ENCODE measurements at regions not wholly inside any gene's neighbourhood (a gene's known extent, or its start where the extent isn't known, plus 50 kb on each side); places are given as distances from the start of the nearest gene placed in this dataset.

DNA sequence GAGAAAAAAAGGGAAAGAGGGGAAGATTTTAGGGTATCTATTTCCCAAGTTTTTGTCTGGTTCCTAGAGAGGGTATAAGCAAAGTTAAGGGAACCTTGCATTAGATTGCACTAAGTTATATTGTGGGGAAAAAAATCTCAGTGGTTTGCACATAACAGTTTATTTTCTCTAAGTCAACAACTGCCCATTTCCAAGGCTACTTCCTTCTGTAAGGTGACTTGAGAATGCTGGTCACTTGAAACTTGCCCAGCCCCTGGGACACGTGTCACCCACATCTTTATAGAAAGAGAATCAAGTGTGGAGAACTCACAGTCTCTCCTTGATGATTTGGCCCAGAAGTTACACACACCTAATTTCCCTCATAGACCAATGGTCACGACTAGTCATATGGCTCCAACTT lies 488.6 kb upstream of the PODXL start:
- TF ChIP-seq, protein P1, sequence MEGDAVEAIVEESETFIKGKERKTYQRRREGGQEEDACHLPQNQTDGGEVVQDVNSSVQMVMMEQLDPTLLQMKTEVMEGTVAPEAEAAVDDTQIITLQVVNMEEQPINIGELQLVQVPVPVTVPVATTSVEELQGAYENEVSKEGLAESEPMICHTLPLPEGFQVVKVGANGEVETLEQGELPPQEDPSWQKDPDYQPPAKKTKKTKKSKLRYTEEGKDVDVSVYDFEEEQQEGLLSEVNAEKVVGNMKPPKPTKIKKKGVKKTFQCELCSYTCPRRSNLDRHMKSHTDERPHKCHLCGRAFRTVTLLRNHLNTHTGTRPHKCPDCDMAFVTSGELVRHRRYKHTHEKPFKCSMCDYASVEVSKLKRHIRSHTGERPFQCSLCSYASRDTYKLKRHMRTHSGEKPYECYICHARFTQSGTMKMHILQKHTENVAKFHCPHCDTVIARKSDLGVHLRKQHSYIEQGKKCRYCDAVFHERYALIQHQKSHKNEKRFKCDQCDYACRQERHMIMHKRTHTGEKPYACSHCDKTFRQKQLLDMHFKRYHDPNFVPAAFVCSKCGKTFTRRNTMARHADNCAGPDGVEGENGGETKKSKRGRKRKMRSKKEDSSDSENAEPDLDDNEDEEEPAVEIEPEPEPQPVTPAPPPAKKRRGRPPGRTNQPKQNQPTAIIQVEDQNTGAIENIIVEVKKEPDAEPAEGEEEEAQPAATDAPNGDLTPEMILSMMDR (IDR thresholded peaks at IDR 0.05) = no peak

DNA sequence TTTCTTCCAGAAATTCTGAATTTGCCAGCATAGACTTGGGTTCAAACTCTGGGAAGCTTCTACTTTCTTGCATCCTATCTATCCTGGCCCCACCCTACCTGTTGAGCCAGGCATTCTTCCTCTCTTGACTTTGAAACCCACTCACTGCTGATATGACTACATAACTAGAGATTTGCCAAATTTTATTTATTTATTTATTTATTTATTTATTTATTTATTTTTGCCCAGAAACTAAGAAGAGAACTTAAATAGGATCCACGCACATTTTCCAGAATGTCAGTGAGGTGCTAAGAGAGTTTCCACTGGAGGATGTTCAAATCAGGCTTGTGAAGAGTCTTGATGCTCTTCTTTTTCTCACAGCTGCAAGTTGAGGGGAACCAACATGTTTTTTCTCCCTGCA lies 487.8 kb upstream of the PODXL start:
- TF ChIP-seq, protein P1 (IDR thresholded peaks at IDR 0.05) = no peak

DNA sequence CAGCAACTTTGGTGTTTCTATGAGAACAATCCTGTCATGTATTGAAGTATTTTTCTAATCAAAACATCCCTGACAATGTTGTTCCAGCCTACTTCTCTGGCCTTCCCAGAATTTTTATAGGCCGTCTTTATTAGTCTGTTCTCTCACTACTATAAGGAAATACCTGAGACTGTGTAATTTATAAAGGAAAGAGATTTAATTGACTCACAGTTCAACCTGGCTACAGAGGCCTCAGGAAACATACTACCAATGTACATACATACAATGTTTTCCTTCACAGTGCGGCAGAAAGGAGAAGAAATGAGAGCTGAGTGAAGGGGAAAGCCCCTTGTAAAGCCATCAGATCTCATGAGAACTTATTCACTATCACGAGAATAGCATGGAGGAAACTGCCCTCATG lies 484.7 kb upstream of the PODXL start:
- TF ChIP-seq, protein P1 (IDR thresholded peaks at IDR 0.05) = no peak

DNA sequence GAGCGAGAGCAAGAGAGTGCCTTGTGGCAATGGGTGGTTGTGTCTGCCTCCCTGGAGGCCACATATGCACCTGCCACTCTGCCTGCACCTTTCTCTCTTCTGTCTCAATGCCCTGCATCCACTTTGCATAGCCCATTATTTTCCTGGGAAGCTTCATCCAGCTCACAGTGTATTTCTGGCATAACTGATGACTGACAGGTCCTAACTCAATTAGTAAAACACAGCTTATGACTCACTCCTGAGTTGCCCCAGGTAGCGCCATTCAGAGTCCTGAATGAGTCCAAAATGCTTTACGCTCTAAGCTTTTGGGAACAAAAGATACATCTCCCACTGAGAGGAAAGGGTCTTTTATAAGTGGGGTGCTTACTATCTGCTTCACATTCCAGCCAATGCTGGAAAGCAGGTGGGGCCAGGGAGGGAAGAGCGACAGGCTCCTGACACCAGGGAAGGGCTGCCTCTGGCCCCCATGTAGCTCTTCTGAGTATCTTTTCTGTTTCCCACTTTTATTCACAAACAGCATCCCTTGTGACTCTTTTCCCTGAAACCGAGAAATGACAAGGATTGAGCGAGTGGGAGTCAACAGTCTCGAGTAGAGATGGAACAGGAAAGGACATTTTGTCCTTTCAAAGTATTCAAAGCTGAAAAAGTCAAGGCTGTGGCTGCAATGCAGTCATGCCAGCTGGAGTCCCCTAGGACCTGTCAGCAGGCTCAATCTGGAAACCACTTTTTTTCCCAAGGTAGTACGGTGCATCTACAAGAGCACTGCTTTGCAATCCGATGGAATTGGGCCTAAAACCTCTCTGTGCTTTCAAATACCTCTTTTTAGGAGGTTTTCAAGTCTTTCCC lies 479.3 kb upstream of the PODXL start:
- TF ChIP-seq, protein P1 (IDR thresholded peaks at IDR 0.05) = no peak

DNA sequence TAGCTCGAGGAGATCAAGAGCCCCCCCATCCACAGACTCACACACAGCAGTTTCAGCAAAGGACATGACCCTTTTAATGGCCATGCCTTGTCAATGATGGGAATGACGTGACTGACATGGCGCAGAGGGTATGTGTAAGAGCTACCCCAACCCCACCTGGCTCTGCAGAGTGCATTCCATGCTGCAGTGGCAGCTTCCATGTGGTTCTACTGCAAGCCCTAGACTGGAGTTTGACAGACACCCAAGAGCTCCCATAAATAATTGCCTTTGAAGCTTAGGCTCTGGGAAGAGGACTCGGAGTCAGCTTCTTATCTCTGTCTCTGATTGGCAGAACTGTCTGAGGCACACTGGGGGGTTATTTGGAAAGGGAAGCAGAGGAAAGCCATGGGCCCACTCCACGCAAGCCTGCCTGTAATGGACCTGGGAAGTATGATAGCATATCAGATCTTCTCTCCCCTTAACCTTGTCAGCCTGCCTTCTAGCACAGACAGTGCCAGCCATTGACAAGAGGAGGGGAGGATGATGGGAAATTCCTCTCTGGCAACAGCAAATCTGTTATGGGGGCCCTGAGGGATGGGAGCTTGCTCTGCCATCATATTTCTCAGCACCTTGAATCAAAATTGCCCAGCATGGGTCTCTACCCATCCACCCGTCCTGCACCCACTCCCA lies 478.5 kb upstream of the PODXL start:
- TF ChIP-seq, protein P1 (IDR thresholded peaks at IDR 0.05) = no peak

DNA sequence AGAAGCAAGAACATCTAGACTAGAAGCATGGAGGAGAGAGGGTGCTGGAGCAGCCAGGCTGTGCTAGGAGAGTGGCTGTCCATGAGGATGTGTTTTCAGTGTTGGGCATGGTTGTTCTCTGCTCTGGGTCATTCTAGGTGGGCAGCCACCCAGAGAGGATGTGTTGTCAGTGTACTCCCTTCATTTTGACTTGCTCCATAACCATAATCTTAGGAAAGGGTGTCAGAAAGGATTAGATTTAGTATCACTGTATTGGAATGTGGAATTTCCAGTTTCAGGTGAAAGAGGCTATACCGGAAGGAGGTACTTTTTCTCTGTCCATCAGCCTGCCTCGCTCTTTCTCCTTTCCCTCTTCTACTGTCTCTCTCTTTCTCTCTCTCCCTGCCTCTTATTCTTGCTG lies 474.5 kb upstream of the PODXL start:
- TF ChIP-seq, protein P1 (IDR thresholded peaks at IDR 0.05) = no peak

DNA sequence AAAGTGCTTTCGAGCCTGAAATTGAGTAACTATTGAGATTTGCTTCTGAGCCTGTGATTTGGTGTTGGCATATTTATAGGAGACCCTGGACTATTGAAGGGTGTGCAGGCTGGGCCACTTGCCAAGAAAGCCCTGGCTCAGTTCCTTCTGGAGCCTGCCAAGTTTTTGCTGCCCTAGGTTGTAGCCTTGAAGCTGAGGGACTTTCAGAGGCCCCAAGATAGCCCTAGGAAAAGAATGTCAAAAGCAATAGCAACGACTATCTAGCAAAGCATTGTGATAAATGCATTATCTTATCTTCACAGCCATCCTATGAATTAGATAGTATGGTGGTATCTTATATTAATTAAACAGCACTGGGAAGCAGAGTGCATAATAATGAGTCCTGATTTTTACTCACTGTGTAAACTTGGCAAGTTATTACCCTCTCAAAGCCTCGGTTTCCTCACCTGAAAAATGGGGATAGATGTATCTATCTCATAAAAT lies 473.7 kb upstream of the PODXL start:
- TF ChIP-seq, protein P1 (IDR thresholded peaks at IDR 0.05) = no peak
